Astrocyte (in vitro differentiated cells and primary cell): ENCODE measurements at regions not wholly inside any gene's neighbourhood (a gene's known extent, or its start where the extent isn't known, plus 50 kb on each side); places are given as distances from the start of the nearest gene placed in this dataset.

ENCODE experiments used
- DNase-seq: peaks from one replicate; pipeline ENCODE4 v3.0.0-alpha.2; 2010; ENCODE audit warnings: low read depth
- FAIRE-seq: peaks from 2 replicates; lab custom pipeline; 2011; peaks lifted over from hg19 to GRCh38; lab: Jason Lieb, UNC
- H2AFZ ChIP-seq: 2 replicates; pipeline ENCODE4 v1.6.0; 2012; ENCODE audit warnings: low read depth, low read length, inconsistent platforms
- H3K27ac ChIP-seq: 2 replicates; pipeline ENCODE4 v1.5.1; 2011; ENCODE audit warnings: low read depth, low read length, inconsistent platforms
- H3K27me3 ChIP-seq: 2 replicates; pipeline ENCODE4 v1.6.0; 2011; ENCODE audit warnings: low read length, inconsistent platforms; ENCODE audit not compliant: insufficient read depth
- H3K36me3 ChIP-seq: 2 replicates; pipeline ENCODE4 v1.5.1; 2011; ENCODE audit warnings: low read length, inconsistent platforms; ENCODE audit not compliant: insufficient read depth
- H3K4me1 ChIP-seq: 2 replicates; pipeline ENCODE4 v1.5.1; 2011; ENCODE audit warnings: low read length, inconsistent platforms; ENCODE audit not compliant: insufficient read depth
- H3K4me2 ChIP-seq: 2 replicates; pipeline ENCODE4 v1.6.0; 2012; ENCODE audit warnings: low read length, inconsistent platforms
- H3K4me3 ChIP-seq: 2 replicates; pipeline ENCODE4 v1.5.1; 2011; ENCODE audit warnings: low read depth, mild to moderate bottlenecking, low read length, inconsistent platforms; ENCODE audit not compliant: insufficient read depth
- H3K79me2 ChIP-seq: 2 replicates; pipeline ENCODE4 v1.6.0; 2012; ENCODE audit warnings: mild to moderate bottlenecking, low read length, inconsistent platforms; ENCODE audit not compliant: insufficient read depth
- H3K9ac ChIP-seq: 2 replicates; pipeline ENCODE4 v1.6.0; 2012; ENCODE audit warnings: mild to moderate bottlenecking, low read length, inconsistent platforms
- H3K9me3 ChIP-seq: 2 replicates; pipeline ENCODE4 v1.5.1; 2012; ENCODE audit warnings: low read depth, mild to moderate bottlenecking, low read length, inconsistent platforms; ENCODE audit not compliant: insufficient read depth
- H4K20me1 ChIP-seq: 2 replicates; pipeline ENCODE4 v1.6.0; 2012; ENCODE audit warnings: low read length, inconsistent platforms; ENCODE audit not compliant: insufficient read depth
- H3K27ac Mint-ChIP-seq: one replicate; pipeline ENCODE4 v1.8.0; 2021; ENCODE audit warnings: mild to moderate bottlenecking, mixed read lengths; ENCODE audit not compliant: unreplicated experiment
- H3K27me3 Mint-ChIP-seq: one replicate; pipeline ENCODE4 v1.8.0; 2021; ENCODE audit warnings: low read depth, mixed read lengths; ENCODE audit not compliant: unreplicated experiment
- H3K36me3 Mint-ChIP-seq: one replicate; pipeline ENCODE4 v1.8.0; 2021; ENCODE audit warnings: low read depth, mixed read lengths; ENCODE audit not compliant: unreplicated experiment
- H3K4me1 Mint-ChIP-seq: one replicate; pipeline ENCODE4 v1.8.0; 2021; ENCODE audit warnings: low read depth, mixed read lengths; ENCODE audit not compliant: unreplicated experiment
- H3K4me3 Mint-ChIP-seq: one replicate; pipeline ENCODE4 v1.8.0; 2021; ENCODE audit warnings: mild to moderate bottlenecking, moderate library complexity, mixed read lengths; ENCODE audit not compliant: unreplicated experiment
- H3K9me3 Mint-ChIP-seq: one replicate; pipeline ENCODE4 v1.8.0; 2021; ENCODE audit warnings: mild to moderate bottlenecking, mixed read lengths; ENCODE audit not compliant: unreplicated experiment
- CTCF ChIP-seq: IDR thresholded peaks from 2 replicates; pipeline ENCODE4 v1.5.1; 2011; ENCODE audit warnings: low read depth, mild to moderate bottlenecking, inconsistent platforms, low read length, moderate library complexity; ENCODE audit not compliant: insufficient read depth
- EZH2 ChIP-seq: IDR thresholded peaks from 2 replicates; pipeline ENCODE4 v1.6.1; 2012; ENCODE audit warnings: mild to moderate bottlenecking, low read length, inconsistent platforms; ENCODE audit not compliant: insufficient read depth

- Mint-ChIP-seq H3K27ac (no peak overlapping the region), H3K27me3 (peaks cover 20% of the 10 kb centered on the region), H3K36me3 (no peaks in the 10 kb centered on the region), H3K4me1 (peaks cover 16% of the 10 kb centered on the region), H3K4me3 (no peak overlapping the region), H3K9me3 (no peaks in the 10 kb centered on the region)
- no peaks in the 10 kb centered on the region for H4K20me1 ChIP-seq
- H3K4me3 ChIP-seq: no peak overlapping the region
- FAIRE-seq (no peak), DNase-seq (no peak)
- no peak overlapping the region for H2AFZ ChIP-seq
- H3K79me2 ChIP-seq: no peaks in the 10 kb centered on the region
- H3K4me1 ChIP-seq: no peaks in the 10 kb centered on the region
- no peak overlapping the region for H3K9ac ChIP-seq
- peaks cover 16% of the 10 kb centered on the region for H3K27me3 ChIP-seq
- no peak overlapping the region for H3K27ac ChIP-seq
- no peak overlapping the region for H3K4me2 ChIP-seq
- TF ChIP-seq CTCF (no peak), EZH2 (no peak)
- no peaks in the 10 kb centered on the region for H3K9me3 ChIP-seq
- H3K36me3 ChIP-seq: no peaks in the 10 kb centered on the region
Observed at GRCh38 chr1:229033480-229033879, 237.4 kb upstream of the RAB4A start.

- DNase-seq (no peak), FAIRE-seq (no peak)
- H3K27me3 ChIP-seq: peaks cover 16% of the 10 kb centered on the region
- H4K20me1 ChIP-seq: no peaks in the 10 kb centered on the region
- H3K4me3 ChIP-seq: no peak overlapping the region
- H2AFZ ChIP-seq: no peak overlapping the region
- H3K4me3 Mint-ChIP-seq: no peak overlapping the region
- no peak overlapping the region for H3K9ac ChIP-seq
- H3K36me3 ChIP-seq: no peaks in the 10 kb centered on the region
- H3K9me3 Mint-ChIP-seq: no peaks in the 10 kb centered on the region
- TF ChIP-seq CTCF: no peak
- no peak for TF ChIP-seq EZH2
- no peak overlapping the region for H3K4me2 ChIP-seq
- no peaks in the 10 kb centered on the region for H3K4me1 ChIP-seq
- no peaks in the 10 kb centered on the region for H3K9me3 ChIP-seq
- H3K79me2 ChIP-seq: no peaks in the 10 kb centered on the region
- H3K27ac ChIP-seq: no peak overlapping the region
- no peaks in the 10 kb centered on the region for H3K36me3 Mint-ChIP-seq
- peaks cover 16% of the 10 kb centered on the region for H3K4me1 Mint-ChIP-seq
- peaks cover 18% of the 10 kb centered on the region for H3K27me3 Mint-ChIP-seq
- H3K27ac Mint-ChIP-seq: no peak overlapping the region
Observed at GRCh38 chr1:229034342-229034741, 236.6 kb upstream of the RAB4A start.

- no peaks in the 10 kb centered on the region for H3K4me1 ChIP-seq
- H3K79me2 ChIP-seq: no peaks in the 10 kb centered on the region
- no peak overlapping the region for H3K27ac Mint-ChIP-seq
- FAIRE-seq (no peak), DNase-seq (no peak)
- no peak overlapping the region for H3K4me3 ChIP-seq
- no peak overlapping the region for H2AFZ ChIP-seq
- TF ChIP-seq EZH2: no peak
- no peak for TF ChIP-seq CTCF
- no peaks in the 10 kb centered on the region for H3K9me3 ChIP-seq
- no peaks in the 10 kb centered on the region for H3K9me3 Mint-ChIP-seq
- H3K4me2 ChIP-seq: no peak overlapping the region
- H3K27ac ChIP-seq: no peak overlapping the region
- H3K27me3 Mint-ChIP-seq: peaks cover 18% of the 10 kb centered on the region
- no peaks in the 10 kb centered on the region for H4K20me1 ChIP-seq
- H3K4me1 Mint-ChIP-seq: peaks cover 12% of the 10 kb centered on the region
- H3K9ac ChIP-seq: no peak overlapping the region
- peaks cover 16% of the 10 kb centered on the region for H3K27me3 ChIP-seq
- no peak overlapping the region for H3K4me3 Mint-ChIP-seq
- no peaks in the 10 kb centered on the region for H3K36me3 Mint-ChIP-seq
- no peaks in the 10 kb centered on the region for H3K36me3 ChIP-seq
Observed at GRCh38 chr1:229035054-229035747, 235.7 kb upstream of the RAB4A start.
